Astrocyte (in vitro differentiated cells and primary cell): ENCODE measurements at regions not wholly inside any gene's neighbourhood (a gene's known extent, or its start where the extent isn't known, plus 50 kb on each side); places are given as distances from the start of the nearest gene placed in this dataset.

ENCODE experiments used
- CTCF ChIP-seq: IDR thresholded peaks from 2 replicates; pipeline ENCODE4 v1.5.1; 2011; ENCODE audit warnings: low read depth, mild to moderate bottlenecking, inconsistent platforms, low read length, moderate library complexity; ENCODE audit not compliant: insufficient read depth
- EZH2 ChIP-seq: IDR thresholded peaks from 2 replicates; pipeline ENCODE4 v1.6.1; 2012; ENCODE audit warnings: mild to moderate bottlenecking, low read length, inconsistent platforms; ENCODE audit not compliant: insufficient read depth

- TF ChIP-seq CTCF (no peak), EZH2 (no peak)
These were observed 60.6 kb upstream of the INPP5A start for GRCh38 chr10:132477066-132477397.
